ENCODE measurements at regions not wholly inside any gene's neighbourhood (a gene's known extent, or its start where the extent isn't known, plus 50 kb on each side); places are given as distances from the start of the nearest gene placed in this dataset.

DNA sequence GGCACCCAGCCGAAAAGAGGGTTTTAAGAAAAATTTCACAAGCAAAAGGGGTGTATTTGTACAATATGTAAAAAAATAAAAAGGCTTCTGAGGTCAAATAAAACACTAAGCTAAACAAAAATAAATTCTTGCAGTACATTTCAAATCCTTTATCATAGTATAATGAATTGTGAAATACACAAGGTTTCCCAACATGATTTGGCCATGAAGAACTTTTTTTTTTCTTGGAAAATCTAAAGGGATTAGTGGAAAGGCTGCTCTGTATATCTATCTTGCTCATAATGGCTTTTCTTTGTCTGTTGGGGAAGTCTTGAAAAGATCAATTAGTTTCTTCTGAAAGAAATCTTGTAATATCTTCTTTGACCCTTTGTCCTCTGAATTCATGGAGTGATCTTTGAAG lies 593.4 kb downstream of the PLPP3 start:
- Histone ChIP-seq H3K4me3 (ENCODE audit: low read depth, low read length) (no peak overlapping the region), H3K36me3 (ENCODE audit: control insufficient read depth in 1 of 2, insufficient read depth in 2 of 2, low read length in 2 of 2) (no peaks in the 10 kb centered on the region), H3K9ac (ENCODE audit: low read length) (no peak overlapping the region), H3K23ac (ENCODE audit: low read length) (no peak overlapping the region), H3K79me1 (ENCODE audit: low read length) (no peaks in the 10 kb centered on the region), H2BK120ac (ENCODE audit: insufficient read depth, low read length, poor library complexity) (no peak overlapping the region), H4K12ac (ENCODE audit: low read depth, low read length) (no peak overlapping the region), H3K4me1 (ENCODE audit: control insufficient read depth in 1 of 2, insufficient read depth in 2 of 2, low read length in 2 of 2) (no peaks in the 10 kb centered on the region), H3K27ac (ENCODE audit: low read depth, low read length) (no peak overlapping the region), H2BK5ac (ENCODE audit: low read depth, low read length, poor library complexity) (no peak overlapping the region), H2BK12ac (ENCODE audit: low read length) (no peak overlapping the region), H3K27me3 (ENCODE audit: insufficient read depth, low read length) (no peaks in the 10 kb centered on the region), H3K14ac (ENCODE audit: low read length) (no peak overlapping the region), H3K18ac (ENCODE audit: low read length) (no peak overlapping the region), H2AFZ (ENCODE audit: insufficient read depth, low read length, poor library complexity) (no peak overlapping the region), H4K8ac (ENCODE audit: low read depth, low read length) (no peak overlapping the region), H3K79me2 (ENCODE audit: control insufficient read depth, insufficient read depth, low read length, poor library complexity) (no peaks in the 10 kb centered on the region), H4K91ac (ENCODE audit: low read depth, low read length) (no peak overlapping the region), H3K4ac (ENCODE audit: low read depth, low read length) (no peak overlapping the region), H2AK5ac (ENCODE audit: low read length) (no peak overlapping the region), H3K9me3 (ENCODE audit: insufficient read depth, low read depth, low read length) (no peaks in the 10 kb centered on the region), H3K4me2 (ENCODE audit: low read length) (no peak overlapping the region)
- DNase-seq: no peak
- no CpG with 5 or more reads among the region's 1 CpG for WGBS (ENCODE audit: extremely low coverage, insufficient coverage, insufficient read length)

DNA sequence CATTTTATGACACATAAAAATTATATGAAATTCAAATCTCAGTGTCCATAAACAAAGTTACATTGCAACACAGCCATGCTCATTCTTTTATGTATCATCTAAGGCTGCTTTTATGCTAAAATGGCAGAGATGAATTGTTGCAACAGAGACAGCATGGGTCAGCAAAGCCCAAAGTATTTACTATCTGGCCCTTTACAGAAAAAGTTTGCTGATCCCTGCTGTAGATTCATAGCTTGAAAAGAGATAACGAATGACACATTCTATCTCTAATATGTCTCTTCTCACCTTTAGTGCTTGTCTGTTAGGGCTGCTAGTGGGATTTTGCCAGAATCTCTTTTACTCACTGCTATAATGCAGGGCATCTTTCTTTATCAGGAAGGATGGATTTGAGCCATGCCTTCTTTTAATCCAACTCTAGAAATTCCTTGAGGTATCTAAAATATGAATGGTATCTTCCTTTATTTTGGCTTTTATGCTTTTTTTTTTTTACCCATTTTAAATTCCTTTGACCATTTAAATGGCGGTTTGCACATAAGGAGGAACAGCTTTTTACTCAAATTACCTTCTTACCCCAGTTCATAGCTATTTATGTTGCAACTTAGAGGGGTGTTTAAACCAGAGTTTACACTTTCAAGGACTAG lies 598.2 kb downstream of the PLPP3 start:
- Histone ChIP-seq H3K9ac (ENCODE audit: low read length) (no peak overlapping the region), H3K27me3 (ENCODE audit: insufficient read depth, low read length) (no peaks in the 10 kb centered on the region), H3K23ac (ENCODE audit: low read length) (no peak overlapping the region), H3K79me2 (ENCODE audit: control insufficient read depth, insufficient read depth, low read length, poor library complexity) (no peaks in the 10 kb centered on the region), H3K14ac (ENCODE audit: low read length) (no peak overlapping the region), H3K4me1 (ENCODE audit: control insufficient read depth in 1 of 2, insufficient read depth in 2 of 2, low read length in 2 of 2) (no peaks in the 10 kb centered on the region), H2BK12ac (ENCODE audit: low read length) (no peak overlapping the region), H3K4me3 (ENCODE audit: low read depth, low read length) (no peak overlapping the region), H2AFZ (ENCODE audit: insufficient read depth, low read length, poor library complexity) (no peak overlapping the region), H3K4me2 (ENCODE audit: low read length) (no peak overlapping the region), H4K8ac (ENCODE audit: low read depth, low read length) (no peak overlapping the region), H3K9me3 (ENCODE audit: insufficient read depth, low read depth, low read length) (no peaks in the 10 kb centered on the region), H3K4ac (ENCODE audit: low read depth, low read length) (no peak overlapping the region), H3K18ac (ENCODE audit: low read length) (no peak overlapping the region), H2AK5ac (ENCODE audit: low read length) (no peak overlapping the region), H4K91ac (ENCODE audit: low read depth, low read length) (no peak overlapping the region), H3K79me1 (ENCODE audit: low read length) (no peaks in the 10 kb centered on the region), H2BK120ac (ENCODE audit: insufficient read depth, low read length, poor library complexity) (no peak overlapping the region), H3K36me3 (ENCODE audit: control insufficient read depth in 1 of 2, insufficient read depth in 2 of 2, low read length in 2 of 2) (no peaks in the 10 kb centered on the region), H3K27ac (ENCODE audit: low read depth, low read length) (no peak overlapping the region), H4K12ac (ENCODE audit: low read depth, low read length) (no peak overlapping the region), H2BK5ac (ENCODE audit: low read depth, low read length, poor library complexity) (no peak overlapping the region)
- peak; percentile 67 to 90 for DNase-seq
- WGBS (ENCODE audit: extremely low coverage, insufficient coverage, insufficient read length): no CpG with 5 or more reads among the region's 2 CpGs

DNA sequence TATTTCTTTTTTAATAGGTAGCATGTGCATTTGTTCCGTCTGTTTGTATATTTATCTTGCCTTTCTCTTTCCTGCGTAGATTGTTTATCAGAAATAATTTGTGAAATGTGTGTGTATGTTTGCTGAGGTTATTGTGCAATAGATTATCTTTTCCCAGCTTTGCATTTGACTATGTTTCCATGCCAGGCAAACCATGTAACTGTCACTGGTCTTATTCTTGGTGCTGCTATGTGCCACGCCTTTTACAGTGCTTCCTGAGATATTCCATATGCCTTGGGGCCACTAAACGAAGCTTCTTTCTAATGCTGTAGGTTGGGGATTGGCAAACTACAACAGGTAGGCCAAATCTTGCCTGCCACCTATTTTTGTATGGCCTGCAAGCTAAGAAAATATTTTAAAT lies 598.8 kb downstream of the PLPP3 start:
- no peaks in the 10 kb centered on the region for H3K36me3 ChIP-seq (ENCODE audit: control insufficient read depth in 1 of 2, insufficient read depth in 2 of 2, low read length in 2 of 2)
- H2BK120ac ChIP-seq (ENCODE audit: insufficient read depth, low read length, poor library complexity): no peak overlapping the region
- no peak overlapping the region for H3K14ac ChIP-seq (ENCODE audit: low read length)
- H2BK5ac ChIP-seq (ENCODE audit: low read depth, low read length, poor library complexity): no peak overlapping the region
- H3K79me2 ChIP-seq (ENCODE audit: control insufficient read depth, insufficient read depth, low read length, poor library complexity): no peaks in the 10 kb centered on the region
- no peak overlapping the region for H4K8ac ChIP-seq (ENCODE audit: low read depth, low read length)
- H3K9ac ChIP-seq (ENCODE audit: low read length): no peak overlapping the region
- H2AFZ ChIP-seq (ENCODE audit: insufficient read depth, low read length, poor library complexity): no peak overlapping the region
- H3K27ac ChIP-seq (ENCODE audit: low read depth, low read length): no peak overlapping the region
- H3K79me1 ChIP-seq (ENCODE audit: low read length): no peaks in the 10 kb centered on the region
- peak; percentile 60 to 84 for DNase-seq
- H3K27me3 ChIP-seq (ENCODE audit: insufficient read depth, low read length): no peaks in the 10 kb centered on the region
- no peak overlapping the region for H3K23ac ChIP-seq (ENCODE audit: low read length)
- H4K12ac ChIP-seq (ENCODE audit: low read depth, low read length): no peak overlapping the region
- H2BK12ac ChIP-seq (ENCODE audit: low read length): no peak overlapping the region
- no peaks in the 10 kb centered on the region for H3K4me1 ChIP-seq (ENCODE audit: control insufficient read depth in 1 of 2, insufficient read depth in 2 of 2, low read length in 2 of 2)
- no peaks in the 10 kb centered on the region for H3K9me3 ChIP-seq (ENCODE audit: insufficient read depth, low read depth, low read length)
- no peak overlapping the region for H4K91ac ChIP-seq (ENCODE audit: low read depth, low read length)
- H2AK5ac ChIP-seq (ENCODE audit: low read length): no peak overlapping the region
- no peak overlapping the region for H3K4me2 ChIP-seq (ENCODE audit: low read length)
- no peak overlapping the region for H3K18ac ChIP-seq (ENCODE audit: low read length)
- no peak overlapping the region for H3K4ac ChIP-seq (ENCODE audit: low read depth, low read length)
- no CpG with 5 or more reads among the region's 4 CpGs for WGBS (ENCODE audit: extremely low coverage, insufficient coverage, insufficient read length)
- no peak overlapping the region for H3K4me3 ChIP-seq (ENCODE audit: low read depth, low read length)

DNA sequence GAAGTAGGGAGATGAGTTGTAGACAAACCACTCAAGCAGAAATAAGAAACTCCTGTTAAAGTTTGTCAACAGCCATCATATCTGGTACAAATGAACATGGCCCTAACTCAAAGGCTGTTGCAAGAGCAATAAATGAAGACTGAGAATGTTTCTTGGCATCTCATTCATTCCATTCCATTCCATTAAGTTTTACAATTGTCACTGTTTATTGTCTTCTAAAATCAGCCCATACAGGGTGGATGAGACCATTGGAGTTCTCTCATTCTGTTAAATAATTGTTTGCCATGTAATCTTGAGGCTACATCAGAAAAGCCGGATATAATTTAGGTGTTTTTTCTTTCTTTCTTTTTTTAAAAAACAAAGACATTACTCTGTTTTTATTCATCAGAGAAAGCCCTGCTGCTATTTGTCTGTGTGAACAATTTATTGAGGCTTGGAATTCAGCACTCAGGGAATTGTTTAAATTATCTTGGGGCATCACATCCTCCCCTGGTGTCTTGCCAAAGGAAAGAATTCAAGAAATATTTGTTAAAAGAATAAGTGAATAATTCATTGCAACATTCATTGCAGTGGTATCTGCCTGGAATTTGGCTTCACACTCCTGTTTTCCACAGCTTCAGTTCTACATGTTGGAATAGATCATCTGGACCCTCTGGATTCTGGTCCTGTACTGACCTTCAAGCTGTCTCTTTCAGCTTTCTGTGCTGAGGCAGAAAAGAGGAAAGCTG lies 604.5 kb downstream of the PLPP3 start:
- peak overlapping the region; percentile 19 for H3K4ac ChIP-seq (ENCODE audit: low read depth, low read length)
- peak overlapping the region; percentile 23 for H2BK120ac ChIP-seq (ENCODE audit: insufficient read depth, low read length, poor library complexity)
- peak overlapping the region; percentile 51 for H2AK5ac ChIP-seq (ENCODE audit: low read length)
- DNase-seq: peak in 1 of 2 donors; percentile 55
- H3K79me2 ChIP-seq (ENCODE audit: control insufficient read depth, insufficient read depth, low read length, poor library complexity): no peaks in the 10 kb centered on the region
- H2BK5ac ChIP-seq (ENCODE audit: low read depth, low read length, poor library complexity): peak overlapping the region; percentile 61
- H3K27me3 ChIP-seq (ENCODE audit: insufficient read depth, low read length): no peaks in the 10 kb centered on the region
- peak overlapping the region; percentile 90 for H2BK12ac ChIP-seq (ENCODE audit: low read length)
- H3K23ac ChIP-seq (ENCODE audit: low read length): no peak overlapping the region
- H4K12ac ChIP-seq (ENCODE audit: low read depth, low read length): no peak overlapping the region
- no CpG with 5 or more reads among the region's 1 CpG for WGBS (ENCODE audit: extremely low coverage, insufficient coverage, insufficient read length)
- no peak overlapping the region for H3K4me3 ChIP-seq (ENCODE audit: low read depth, low read length)
- H3K79me1 ChIP-seq (ENCODE audit: low read length): peaks cover 17% of the 10 kb centered on the region
- peaks cover 5% of the 10 kb centered on the region in 2 experiments for H3K4me1 ChIP-seq (ENCODE audit: control insufficient read depth in 1 of 2, insufficient read depth in 2 of 2, low read length in 2 of 2)
- no peak overlapping the region for H3K9ac ChIP-seq (ENCODE audit: low read length)
- no peak overlapping the region for H3K27ac ChIP-seq (ENCODE audit: low read depth, low read length)
- H3K4me2 ChIP-seq (ENCODE audit: low read length): no peak overlapping the region
- no peaks in the 10 kb centered on the region for H3K9me3 ChIP-seq (ENCODE audit: insufficient read depth, low read depth, low read length)
- H4K91ac ChIP-seq (ENCODE audit: low read depth, low read length): peak overlapping the region; percentile 89
- peak overlapping the region; percentile 16 for H3K18ac ChIP-seq (ENCODE audit: low read length)
- peak overlapping the region; percentile 54 for H4K8ac ChIP-seq (ENCODE audit: low read depth, low read length)
- H3K14ac ChIP-seq (ENCODE audit: low read length): peak overlapping the region; percentile 61
- H2AFZ ChIP-seq (ENCODE audit: insufficient read depth, low read length, poor library complexity): peak overlapping the region; percentile 17
- no peaks in the 10 kb centered on the region for H3K36me3 ChIP-seq (ENCODE audit: control insufficient read depth in 1 of 2, insufficient read depth in 2 of 2, low read length in 2 of 2)

All from trophoblast cell (in vitro differentiated cells and primary cell).